Prostate gland (tissue), 2 donors: ENCODE measurements at regions not wholly inside any gene's neighbourhood (a gene's known extent, or its start where the extent isn't known, plus 50 kb on each side); places are given as distances from the start of the nearest gene placed in this dataset.

Experiments used
- DNase-seq: peaks from one replicate; pipeline ENCODE4 v3.0.0-alpha.2; 2019; ENCODE audit warnings: low spot score
- H3K27ac ChIP-seq, 2 donors: fragments of 200-600 bp; sonication (generic); 2 replicates each; pipeline ENCODE4 v1.5.1; 2017 to 2019
- H3K27me3 ChIP-seq: fragments of 200-600 bp; sonication (generic); replicated peaks from 2 replicates; pipeline ENCODE4 v1.5.1; 2019; ENCODE audit not compliant: insufficient read depth
- H3K36me3 ChIP-seq, 2 donors: fragments of 200-600 bp; sonication (generic); 1 replicate in 1 of 2; 2 replicates in 1 of 2; pipeline versions ENCODE4 v1.5.1 to v1.8.1; 2017 to 2019
- H3K4me1 ChIP-seq: fragments of 200-600 bp; sonication (generic); replicated peaks from 2 replicates; pipeline ENCODE4 v1.5.1; 2019
- H3K4me3 ChIP-seq, 2 donors: fragments of 200-600 bp; sonication (generic); 2 replicates each; pipeline ENCODE4 v1.5.1; 2017 to 2019
- H3K9me3 ChIP-seq: fragments of 200-600 bp; sonication (generic); 2 replicates; pipeline ENCODE4 v1.5.1; 2017
- POLR2A ChIP-seq: fragments of 450-650 bp; IDR thresholded peaks from one replicate; pipeline ENCODE4 v1.6.1; 2016; ENCODE audit warnings: antibody characterized with exemption, mild to moderate bottlenecking
- POLR2AphosphoS5 ChIP-seq: sonication (generic); formaldehyde crosslinking; IDR thresholded peaks from one replicate; pipeline ENCODE4 v1.6.1; 2017; ENCODE audit warnings: antibody characterized with exemption
- WGBS: methylation state at CpG from one replicate; pipeline ENCODE4 v1.1.5; 2018; 5-methylcytosine and 5-hydroxymethylcytosine counted together
- intact Hi-C: fragments of 100-400 bp; cut with DNase I; formaldehyde crosslinking; loops from one replicate; pipeline ENCODE4 v1.14.2; 2022
- TF ChIP-seq, protein P1 (sequence below), 4 experiments: fragments of 200-600 bp in 2 of 4; fragments of 450-650 bp in 2 of 4; sonication (generic) in 2 of 4; IDR thresholded peaks; 1 replicate in 3 of 4; 2 replicates in 1 of 4; pipeline ENCODE4 v1.5.1; 2016 to 2019; ENCODE audit warnings: antibody characterized with exemption in 4 of 4, mild to moderate bottlenecking in 2 of 4, moderate library complexity in 2 of 4

DNA sequence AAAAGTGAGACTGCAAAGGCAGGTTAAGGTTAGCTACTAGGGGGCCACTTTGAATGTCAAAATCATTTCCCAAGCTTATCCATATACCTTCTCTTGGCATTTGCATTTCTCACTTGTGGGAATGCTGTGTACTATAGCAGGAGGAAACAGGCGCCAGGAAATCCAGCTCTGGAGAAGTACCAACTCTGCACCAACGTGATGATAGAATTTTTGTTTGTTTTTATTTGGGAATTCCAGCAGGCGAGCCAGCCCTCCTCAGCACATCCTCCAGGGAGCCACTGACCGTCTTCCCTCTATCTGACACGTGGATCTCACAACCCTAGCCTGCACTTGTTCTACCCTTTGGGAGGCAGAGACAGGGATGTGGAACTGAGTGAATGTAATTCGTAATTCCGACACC lies 318.0 kb downstream of the ACTL7B start:
- 52% methylated on average over 7 of the region's 7 CpGs for WGBS
- intact Hi-C loops: no loop called here
- DNase-seq: no peak
- Histone ChIP-seq H3K36me3 (no peaks in the 10 kb centered on the region), H3K4me1 (no peaks in the 10 kb centered on the region), H3K9me3 (no peaks in the 10 kb centered on the region), H3K4me3 (no peak overlapping the region), H3K27me3 (no peaks in the 10 kb centered on the region), H3K27ac (no peak overlapping the region)
- no peak for TF ChIP-seq POLR2AphosphoS5
- TF ChIP-seq, protein P1, sequence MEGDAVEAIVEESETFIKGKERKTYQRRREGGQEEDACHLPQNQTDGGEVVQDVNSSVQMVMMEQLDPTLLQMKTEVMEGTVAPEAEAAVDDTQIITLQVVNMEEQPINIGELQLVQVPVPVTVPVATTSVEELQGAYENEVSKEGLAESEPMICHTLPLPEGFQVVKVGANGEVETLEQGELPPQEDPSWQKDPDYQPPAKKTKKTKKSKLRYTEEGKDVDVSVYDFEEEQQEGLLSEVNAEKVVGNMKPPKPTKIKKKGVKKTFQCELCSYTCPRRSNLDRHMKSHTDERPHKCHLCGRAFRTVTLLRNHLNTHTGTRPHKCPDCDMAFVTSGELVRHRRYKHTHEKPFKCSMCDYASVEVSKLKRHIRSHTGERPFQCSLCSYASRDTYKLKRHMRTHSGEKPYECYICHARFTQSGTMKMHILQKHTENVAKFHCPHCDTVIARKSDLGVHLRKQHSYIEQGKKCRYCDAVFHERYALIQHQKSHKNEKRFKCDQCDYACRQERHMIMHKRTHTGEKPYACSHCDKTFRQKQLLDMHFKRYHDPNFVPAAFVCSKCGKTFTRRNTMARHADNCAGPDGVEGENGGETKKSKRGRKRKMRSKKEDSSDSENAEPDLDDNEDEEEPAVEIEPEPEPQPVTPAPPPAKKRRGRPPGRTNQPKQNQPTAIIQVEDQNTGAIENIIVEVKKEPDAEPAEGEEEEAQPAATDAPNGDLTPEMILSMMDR (IDR thresholded peaks at IDR 0.05): no peak
- TF ChIP-seq POLR2A: no peak

DNA sequence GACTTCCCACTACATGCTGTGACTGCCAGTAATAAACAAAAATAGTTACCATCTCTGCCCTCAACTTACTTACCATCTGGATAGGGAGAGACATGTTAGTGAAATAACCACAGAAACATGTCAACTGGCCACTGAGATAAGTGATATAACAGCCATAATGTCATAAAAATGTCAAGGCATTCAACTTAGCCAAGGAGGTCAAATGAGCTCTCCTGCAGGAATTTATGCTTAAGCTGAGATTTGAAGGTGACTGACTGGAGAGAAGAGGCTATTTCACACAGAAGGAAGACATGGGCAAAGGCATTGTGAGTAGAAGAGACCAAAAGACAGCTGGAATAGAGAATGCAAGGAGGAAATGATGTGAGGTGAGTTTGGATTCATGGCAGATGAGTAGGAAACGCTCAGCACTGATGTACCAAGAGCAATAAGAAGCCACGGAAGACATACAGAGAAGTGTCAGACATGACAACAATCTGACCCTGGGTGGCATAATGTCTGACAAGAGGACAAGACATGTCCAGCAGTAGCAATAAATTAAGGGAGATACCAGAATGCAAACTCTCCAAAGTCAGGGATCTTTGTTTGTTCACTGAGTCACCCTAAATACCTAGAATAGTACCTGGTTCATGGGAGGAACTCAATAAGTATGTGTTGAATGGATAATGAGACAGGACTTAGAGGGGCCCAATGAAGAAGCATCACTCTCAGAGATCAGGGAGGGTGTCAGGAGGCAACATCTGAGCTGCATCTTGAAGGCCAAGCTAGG lies 318.8 kb downstream of the ACTL7B start:
- Histone ChIP-seq H3K4me1 (no peaks in the 10 kb centered on the region), H3K27ac (no peak overlapping the region), H3K9me3 (no peaks in the 10 kb centered on the region), H3K4me3 (no peak overlapping the region), H3K27me3 (no peaks in the 10 kb centered on the region), H3K36me3 (no peaks in the 10 kb centered on the region)
- intact Hi-C loops: no loop called here
- no peak for TF ChIP-seq POLR2AphosphoS5
- TF ChIP-seq POLR2A: no peak
- TF ChIP-seq, protein P1 (IDR thresholded peaks at IDR 0.05): no peak
- no peak for DNase-seq
- 88% methylated on average over 2 of the region's 2 CpGs for WGBS

DNA sequence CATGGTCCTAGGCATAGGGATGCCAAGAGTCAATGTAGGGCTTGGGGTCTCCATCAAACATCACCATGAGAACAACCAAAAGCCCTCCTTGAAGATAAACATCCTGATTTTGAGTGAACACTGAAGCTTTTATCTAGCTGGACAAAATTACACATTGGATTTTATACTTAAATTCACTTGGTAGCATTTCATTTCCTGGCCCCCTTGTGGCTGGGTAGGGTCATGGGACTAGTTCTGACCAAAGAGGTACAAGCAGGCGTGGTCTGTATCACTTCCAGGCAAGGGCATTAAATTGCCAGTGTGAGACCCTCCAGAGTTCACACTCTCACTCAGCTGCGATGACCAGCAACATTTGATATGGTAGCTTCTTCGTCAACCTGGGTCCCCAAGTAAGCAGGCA lies 320.3 kb downstream of the ACTL7B start:
- WGBS: 91% methylated on average over 3 of the region's 3 CpGs
- TF ChIP-seq, protein P1 (IDR thresholded peaks at IDR 0.05): peak in 1 of 4 experiments; percentile 15
- TF ChIP-seq POLR2AphosphoS5 (no peak), POLR2A (no peak)
- H3K4me1 ChIP-seq: no peaks in the 10 kb centered on the region
- no peaks in the 10 kb centered on the region for H3K36me3 ChIP-seq
- intact Hi-C loops: no loop called here
- H3K27ac ChIP-seq: no peak overlapping the region
- no peaks in the 10 kb centered on the region for H3K27me3 ChIP-seq
- no peak for DNase-seq
- no peak overlapping the region for H3K4me3 ChIP-seq
- no peaks in the 10 kb centered on the region for H3K9me3 ChIP-seq

DNA sequence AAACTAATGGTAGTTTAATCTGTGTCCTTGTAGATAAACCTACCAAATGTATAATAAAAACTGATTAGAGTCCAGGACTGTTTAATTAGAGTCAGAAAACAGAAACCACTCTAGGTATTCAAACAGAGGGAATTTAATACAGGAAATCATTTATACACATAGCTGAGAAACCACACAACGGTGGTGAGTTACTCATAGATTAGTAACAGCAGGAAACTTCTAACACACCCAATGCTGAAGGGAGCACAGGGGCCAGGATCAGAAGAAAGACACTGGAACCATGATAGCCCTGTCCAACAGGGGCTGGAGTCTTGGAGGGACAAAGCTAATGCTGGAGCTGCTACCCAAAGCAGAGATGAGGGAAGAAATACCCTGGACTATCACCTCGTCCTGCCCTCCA lies 321.0 kb downstream of the ACTL7B start:
- WGBS: 63% methylated on average over 2 of the region's 2 CpGs
- Histone ChIP-seq H3K9me3 (no peaks in the 10 kb centered on the region), H3K27ac (no peak overlapping the region), H3K36me3 (no peaks in the 10 kb centered on the region), H3K4me1 (no peaks in the 10 kb centered on the region), H3K4me3 (no peak overlapping the region), H3K27me3 (no peaks in the 10 kb centered on the region)
- TF ChIP-seq POLR2AphosphoS5 (no peak), POLR2A (no peak)
- TF ChIP-seq, protein P1 (IDR thresholded peaks at IDR 0.05): no peak
- intact Hi-C loops: no loop called here
- DNase-seq: no peak

DNA sequence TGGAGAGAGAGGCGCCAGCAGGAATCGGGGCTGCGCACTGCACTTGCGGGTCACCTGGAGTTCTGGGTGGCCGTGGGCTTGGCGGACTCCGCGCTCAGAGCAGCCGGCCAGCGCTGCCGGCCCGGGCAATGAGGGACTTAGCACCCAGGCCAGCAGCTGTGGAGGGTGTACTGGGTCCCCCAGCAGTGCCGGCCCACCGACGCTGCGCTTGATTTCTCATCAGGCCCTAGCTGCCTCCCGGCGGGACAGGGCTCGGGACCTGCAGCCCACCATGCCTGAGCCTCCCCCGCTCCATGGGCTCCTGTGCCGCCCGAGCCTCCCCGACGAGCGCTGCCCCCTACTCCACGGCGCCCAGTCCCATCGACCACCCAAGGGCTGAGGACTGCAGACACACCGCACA lies 325.6 kb downstream of the ACTL7B start:
- Histone ChIP-seq H3K36me3 (no peaks in the 10 kb centered on the region), H3K27me3 (no peaks in the 10 kb centered on the region), H3K27ac (no peak overlapping the region), H3K9me3 (no peaks in the 10 kb centered on the region), H3K4me1 (no peaks in the 10 kb centered on the region), H3K4me3 (no peak overlapping the region)
- TF ChIP-seq POLR2AphosphoS5 (no peak), POLR2A (no peak)
- TF ChIP-seq, protein P1 (IDR thresholded peaks at IDR 0.05): no peak
- intact Hi-C loops: no loop called here
- no peak for DNase-seq
- 92% methylated on average over 20 of the region's 29 CpGs for WGBS
